B cell (primary cell): ENCODE measurements at regions not wholly inside any gene's neighbourhood (a gene's known extent, or its start where the extent isn't known, plus 50 kb on each side); places are given as distances from the start of the nearest gene placed in this dataset.

Source experiments
- ATAC-seq: fragments of 200-7000 bp; cut with Tn5 transposase; one replicate; pipeline ENCODE4 v1.10.0; 2021; ENCODE audit warnings: low read depth, mild to moderate bottlenecking, moderate number of reproducible peaks, moderate library complexity
- CTCF ChIA-PET: fragments of 350-600 bp; sonication (Branson Sonifier 250); formaldehyde crosslinking; loops from one replicate; lab custom pipeline; 2021; ENCODE audit warnings: antibody characterized with exemption, inconsistent platforms; lab: Charles Lee
- POLR2A ChIA-PET: fragments of 350-600 bp; sonication (Branson Sonifier 250); formaldehyde crosslinking; loops from one replicate; lab custom pipeline; 2021; ENCODE audit warnings: antibody characterized with exemption; lab: Charles Lee
- DNase-seq: peaks from one replicate; pipeline ENCODE4 v3.0.0; 2013
- H2AFZ ChIP-seq: 2 replicates; pipeline ENCODE4 v1.6.1; 2012; ENCODE audit warnings: mild to moderate bottlenecking, low read depth, low read length; ENCODE audit not compliant: insufficient read depth, poor library complexity, severe bottlenecking
- H3K27ac ChIP-seq, 2 donors: 1 replicate in 1 of 2; 2 replicates in 1 of 2; pipeline ENCODE4 v1.5.1; 2012 to 2013; ENCODE audit warnings: low read length in 2 of 2, mild to moderate bottlenecking in 2 of 2, moderate library complexity in 1 of 2
- H3K27me3 ChIP-seq, 4 experiments: fragments of 200-600 bp in 1 of 4; sonication (generic) in 1 of 4; replicated peaks in 1 of 4; 1 replicate in 2 of 4; 2 replicates in 2 of 4; pipeline versions ENCODE4 v1.6.1 to v1.7.0; 2013 to 2016; ENCODE audit warnings: low read length in 3 of 4, mild to moderate bottlenecking in 2 of 4, mixed read lengths in 1 of 4, moderate library complexity in 1 of 4; ENCODE audit not compliant: insufficient read depth in 4 of 4, control insufficient read depth in 3 of 4; ENCODE audit errors: control extremely low read depth in 1 of 4
- H3K36me3 ChIP-seq, 2 experiments: replicated peaks in 1 of 2; 1 replicate in 1 of 2; 2 replicates in 1 of 2; pipeline versions ENCODE4 v1.6.1 to v1.7.1; 2013; ENCODE audit warnings: low read length in 1 of 2; ENCODE audit not compliant: insufficient read depth in 2 of 2, control insufficient read depth in 1 of 2; ENCODE audit errors: control extremely low read depth in 1 of 2, extremely low read depth in 1 of 2
- H3K4me1 ChIP-seq, 2 donors: fragments of 200-600 bp in 1 of 2; sonication (generic) in 1 of 2; 1 replicate in 1 of 2; 2 replicates in 1 of 2; pipeline versions ENCODE4 v1.5.1 to v1.6.1; 2013 to 2017; ENCODE audit warnings: low read length in 2 of 2; ENCODE audit not compliant: control insufficient read depth in 2 of 2, insufficient read depth in 2 of 2
- H3K4me2 ChIP-seq: replicated peaks from 2 replicates; pipeline ENCODE3; 2012; ENCODE audit warnings: mild to moderate bottlenecking, low read depth, low read length; ENCODE audit not compliant: poor library complexity, severe bottlenecking
- H3K4me3 ChIP-seq, 5 experiments: fragments of 200-600 bp in 1 of 5; sonication (generic) in 1 of 5; 1 replicate in 3 of 5; 2 replicates in 2 of 5; pipeline versions ENCODE4 v1.5.1 to v1.7.0; 2011 to 2016; ENCODE audit warnings: low read length in 4 of 5, mild to moderate bottlenecking in 4 of 5, low read depth in 2 of 5, control low read depth in 1 of 5, moderate library complexity in 1 of 5; ENCODE audit not compliant: insufficient read depth in 1 of 5; ENCODE audit errors: control extremely low read depth in 1 of 5, extremely low read depth in 1 of 5
- H3K79me2 ChIP-seq: fragments of 200-600 bp; sonication (generic); one replicate; pipeline ENCODE4 v1.6.0; 2016; ENCODE audit warnings: low read length; ENCODE audit not compliant: control insufficient read depth, insufficient read depth
- H3K9ac ChIP-seq: fragments of 200-600 bp; sonication (generic); 2 replicates; pipeline ENCODE4 v1.6.1; 2017; ENCODE audit warnings: mild to moderate bottlenecking, low read length, moderate library complexity
- H3K9me3 ChIP-seq, 3 donors: one replicate each; pipeline versions ENCODE4 v1.6.1 to v1.7.1; 2013; ENCODE audit warnings: low read length in 2 of 3; ENCODE audit not compliant: control insufficient read depth in 2 of 3, insufficient read depth in 1 of 3; ENCODE audit errors: control extremely low read depth in 1 of 3
- H4K20me1 ChIP-seq: 2 replicates; pipeline ENCODE4 v1.6.0; 2012; ENCODE audit warnings: mild to moderate bottlenecking, low read length; ENCODE audit not compliant: insufficient read depth, control insufficient read depth, poor library complexity, severe bottlenecking
- H3K27ac Mint-ChIP-seq: one replicate; pipeline ENCODE4 v1.8.0; 2021; ENCODE audit warnings: mixed read lengths
- H3K27me3 Mint-ChIP-seq: one replicate; pipeline ENCODE4 v1.8.0; 2021; ENCODE audit warnings: mixed read lengths
- H3K4me1 Mint-ChIP-seq: one replicate; pipeline ENCODE4 v1.8.0; 2021; ENCODE audit warnings: mixed read lengths
- H3K4me3 Mint-ChIP-seq: one replicate; pipeline ENCODE4 v1.8.0; 2021; ENCODE audit warnings: mixed read lengths
- H3K9me3 Mint-ChIP-seq: one replicate; pipeline ENCODE4 v1.8.0; 2022; ENCODE audit warnings: mixed read lengths; ENCODE audit not compliant: insufficient read depth
- CTCF ChIP-seq: fragments of 200-600 bp; IDR thresholded peaks from one replicate; pipeline ENCODE4 v1.8.0; 2022; ENCODE audit warnings: antibody characterized with exemption, mild to moderate bottlenecking
- EZH2 ChIP-seq: IDR thresholded peaks from 2 replicates; pipeline ENCODE4 v1.6.1; 2012; ENCODE audit warnings: borderline replicate concordance, low read depth, mild to moderate bottlenecking, moderate library complexity, low read length; ENCODE audit not compliant: insufficient read depth, poor library complexity, severe bottlenecking
- WGBS: methylation state at CpG from one replicate; pipeline ENCODE4 v1.1.5; 2013; ENCODE audit warnings: missing lambda C conversion rate; ENCODE audit not compliant: insufficient coverage; 5-methylcytosine and 5-hydroxymethylcytosine counted together
- intact Hi-C: fragments of 100-400 bp; cut with micrococcal nuclease; formaldehyde crosslinking; loops from one replicate; pipeline ENCODE4 v1.10.0; 2022

- intact Hi-C loops, result no loop called here
- no peak overlapping the region for H3K27ac Mint-ChIP-seq
- ATAC-seq (no peak), DNase-seq (no peak)
- H3K4me3 Mint-ChIP-seq, result no peak overlapping the region
- Histone ChIP-seq H4K20me1 (no peaks in the 10 kb centered on the region), H3K9ac (no peak overlapping the region), H3K9me3 (peaks cover 0 to 4% (median 0%) of the 10 kb centered on the region in 3 donors), H3K27ac (no peak overlapping the region), H3K4me3 (no peak overlapping the region), H3K36me3 (no peaks in the 10 kb centered on the region), H3K4me2 (no peak overlapping the region), H2AFZ (no peak overlapping the region), H3K79me2 (no peaks in the 10 kb centered on the region), H3K4me1 (no peaks in the 10 kb centered on the region), H3K27me3 (no peaks in the 10 kb centered on the region)
- H3K27me3 Mint-ChIP-seq, result no peaks in the 10 kb centered on the region
- peaks cover 8% of the 10 kb centered on the region for H3K9me3 Mint-ChIP-seq
- no peak for TF ChIP-seq EZH2
- no peak for TF ChIP-seq CTCF
- no peaks in the 10 kb centered on the region for H3K4me1 Mint-ChIP-seq
- ChIA-PET POLR2A (no interaction called here), CTCF (no interaction called here)
Measured at GRCh38 chr1:191734321-191734720, 423.9 kb upstream of the RGS18 start.

- H3K27ac ChIP-seq, result no peak overlapping the region
- H3K4me2 ChIP-seq, result no peak overlapping the region
- intact Hi-C loops, result no loop called here
- no peaks in the 10 kb centered on the region for H3K79me2 ChIP-seq
- Mint-ChIP-seq H3K4me3 (no peak overlapping the region), H3K27ac (no peak overlapping the region), H3K27me3 (no peaks in the 10 kb centered on the region), H3K9me3 (no peaks in the 10 kb centered on the region), H3K4me1 (no peaks in the 10 kb centered on the region)
- H4K20me1 ChIP-seq, result no peaks in the 10 kb centered on the region
- H3K4me3 ChIP-seq, result no peak overlapping the region
- TF ChIP-seq CTCF, result no peak
- no peak for TF ChIP-seq EZH2
- no CpG with 5 or more reads among the region's 2 CpGs for WGBS
- H2AFZ ChIP-seq, result no peak overlapping the region
- CTCF ChIA-PET, result no interaction called here
- ATAC-seq (no peak), DNase-seq (no peak)
- H3K9ac ChIP-seq, result no peak overlapping the region
- no peaks in the 10 kb centered on the region for H3K9me3 ChIP-seq
- no peaks in the 10 kb centered on the region for H3K27me3 ChIP-seq
- POLR2A ChIA-PET, result no interaction called here
- H3K36me3 ChIP-seq, result no peaks in the 10 kb centered on the region
- H3K4me1 ChIP-seq, result no peaks in the 10 kb centered on the region
Measured at GRCh38 chr1:191739544-191739943, 418.7 kb upstream of the RGS18 start.
